Inferior parietal cortex (tissue), 1 donor: ENCODE measurements at regions not wholly inside any gene's neighbourhood (a gene's known extent, or its start where the extent isn't known, plus 50 kb on each side); places are given as distances from the start of the nearest gene placed in this dataset.

Source experiments
- DNase-seq: peaks from one replicate; pipeline ENCODE4 v3.0.0-alpha.2; 2016; ENCODE audit errors: extremely low spot score

DNA sequence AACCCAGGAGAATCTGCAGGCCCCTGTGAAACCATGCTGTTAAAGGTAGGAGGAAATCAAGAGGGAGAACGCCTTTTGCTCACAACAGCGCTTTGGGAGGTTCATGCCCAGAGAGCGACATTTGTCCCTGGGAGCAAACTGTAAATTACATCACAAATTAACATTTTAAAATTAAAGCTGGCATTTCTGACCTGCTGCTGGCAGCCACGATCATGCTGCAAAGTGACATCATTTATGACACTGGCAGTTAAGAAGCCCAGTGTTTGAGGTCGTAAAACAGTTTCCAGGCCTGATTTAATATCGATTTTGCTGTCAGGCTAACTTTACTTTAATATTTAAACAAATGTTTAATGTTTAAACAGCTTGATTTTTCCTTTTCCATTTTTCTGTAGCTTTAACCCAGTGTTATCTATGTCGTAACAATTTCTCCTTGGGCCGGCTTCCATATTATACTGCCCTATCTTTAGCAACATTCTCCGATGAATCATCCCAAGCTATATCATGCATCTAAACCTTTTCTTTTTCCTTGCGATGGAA lies 86.5 kb upstream of the NPVF start:
- no peak for DNase-seq

DNA sequence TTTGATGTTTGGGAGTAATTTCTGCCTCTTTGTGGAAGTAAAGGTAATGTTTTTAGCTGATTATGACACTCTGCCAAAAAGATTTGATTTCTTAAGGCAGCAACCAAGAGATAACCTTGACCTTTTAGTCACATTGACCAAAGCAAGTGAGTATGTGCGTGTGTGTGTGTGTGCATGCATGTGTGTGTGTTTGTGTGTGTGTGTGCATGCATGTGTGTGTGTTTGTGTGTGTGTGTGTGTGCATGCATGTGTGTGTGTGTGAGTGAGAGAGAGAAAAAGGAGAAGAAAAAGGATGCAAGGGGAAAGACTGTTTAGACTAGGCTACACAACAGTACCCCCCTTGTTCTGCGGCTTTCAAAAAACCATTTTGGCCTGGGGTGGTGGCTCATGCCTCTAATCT lies 88.1 kb upstream of the NPVF start:
- DNase-seq = no peak

DNA sequence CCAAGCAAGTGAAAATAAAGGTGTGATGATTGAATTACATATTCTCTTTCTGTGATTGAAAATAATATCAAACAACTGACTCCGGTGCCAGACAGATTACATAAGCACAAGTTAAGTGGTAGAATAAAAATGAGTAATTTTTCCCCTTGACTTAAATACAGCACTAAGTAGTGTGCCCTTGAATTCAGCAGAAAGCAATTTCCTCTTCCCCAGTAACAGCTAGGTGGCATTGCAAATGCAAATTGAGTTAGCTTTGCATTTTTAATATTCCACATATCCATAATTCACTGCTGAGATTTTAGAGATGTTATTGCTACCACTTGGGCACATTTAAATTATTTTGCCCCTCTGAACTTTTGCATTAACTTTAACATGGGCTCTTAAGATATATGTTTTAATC lies 89.8 kb upstream of the NPVF start:
- DNase-seq = no peak

DNA sequence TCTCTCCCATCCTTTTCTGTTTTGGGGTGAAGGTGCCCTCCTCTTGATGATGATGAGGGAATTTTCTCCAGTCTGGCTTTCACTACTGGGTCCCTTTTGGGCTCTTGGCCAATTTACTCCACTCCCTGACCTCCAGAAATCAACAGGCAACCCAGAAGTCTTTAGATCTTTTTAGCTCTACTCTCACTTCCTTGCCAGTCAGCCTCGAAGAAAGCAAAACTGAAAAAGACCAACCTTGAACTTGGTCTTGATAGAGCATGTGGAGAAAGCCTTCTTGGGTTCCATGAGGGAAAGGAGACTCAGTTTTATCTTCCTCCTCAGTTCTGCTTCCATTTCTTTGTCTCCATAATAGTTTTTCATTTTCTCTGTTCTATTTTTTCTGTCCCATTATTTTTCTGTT lies 91.4 kb upstream of the NPVF start:
- no peak for DNase-seq

GRCh38 chr7:25320791-25321190 lies 92.5 kb upstream of the NPVF start:
- DNase-seq = no peak

GRCh38 chr7:25321424-25321823 lies 93.1 kb upstream of the NPVF start:
- no peak for DNase-seq

- DNase-seq = no peak
Measured at GRCh38 chr7:25322473-25322872, 94.2 kb upstream of the NPVF start.

DNA sequence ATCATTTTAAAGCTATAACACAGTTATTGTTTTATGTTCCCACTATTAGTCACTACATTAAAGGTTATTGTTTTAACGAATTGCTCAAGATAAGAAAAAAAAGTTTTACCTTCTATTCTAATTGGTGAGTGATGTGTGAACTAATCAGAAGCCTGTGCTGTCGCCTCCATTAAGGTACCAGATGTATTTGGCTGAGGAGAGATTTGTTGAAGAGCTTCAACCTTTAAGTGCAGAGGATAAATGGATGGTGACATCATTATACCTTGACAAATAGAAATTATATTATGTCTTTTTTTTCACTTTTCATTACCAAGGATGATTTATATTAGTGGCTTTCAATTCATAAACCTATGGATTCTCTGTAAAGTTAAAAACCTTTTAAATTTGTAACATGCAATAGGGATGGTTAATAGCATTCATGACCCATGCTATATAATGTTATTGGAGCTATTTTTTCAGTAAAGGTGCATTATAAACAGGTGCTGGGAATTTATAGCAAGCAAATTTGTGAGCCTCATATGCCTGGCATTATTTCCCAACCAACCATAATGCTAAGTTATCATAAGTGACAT lies 97.0 kb upstream of the NPVF start:
- DNase-seq = no peak

DNA sequence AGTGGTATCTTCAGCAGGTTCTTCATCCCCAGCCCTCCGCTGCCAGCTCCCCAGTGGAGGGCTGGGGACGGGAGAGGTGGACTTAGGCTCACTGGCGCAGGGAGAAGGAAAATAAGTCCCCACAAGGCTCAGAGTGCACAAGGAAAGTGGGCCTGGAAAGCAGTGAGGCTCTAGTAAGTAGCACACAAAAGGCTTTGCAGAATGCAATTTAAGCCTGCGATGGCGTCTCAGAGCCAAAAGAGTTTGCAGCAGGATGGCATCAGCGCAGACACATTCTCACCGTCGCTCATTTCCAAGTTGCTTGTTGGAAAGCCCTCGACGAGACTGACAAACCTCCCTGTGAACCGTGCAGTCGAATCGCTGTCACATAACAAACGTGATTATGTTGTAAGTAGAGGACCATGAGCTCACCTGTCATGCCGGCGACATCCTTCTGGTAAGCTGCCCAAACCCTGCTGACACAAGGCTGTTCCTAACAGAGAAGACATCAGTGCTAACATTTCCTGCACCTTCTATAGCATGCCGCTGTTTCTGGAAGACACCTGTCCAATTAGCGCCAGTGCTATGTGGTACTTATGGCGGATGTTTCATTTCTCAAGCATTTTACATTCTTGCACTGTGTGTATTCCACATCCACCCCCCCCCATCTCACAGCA lies 98.3 kb upstream of the NPVF start:
- no peak for DNase-seq

DNA sequence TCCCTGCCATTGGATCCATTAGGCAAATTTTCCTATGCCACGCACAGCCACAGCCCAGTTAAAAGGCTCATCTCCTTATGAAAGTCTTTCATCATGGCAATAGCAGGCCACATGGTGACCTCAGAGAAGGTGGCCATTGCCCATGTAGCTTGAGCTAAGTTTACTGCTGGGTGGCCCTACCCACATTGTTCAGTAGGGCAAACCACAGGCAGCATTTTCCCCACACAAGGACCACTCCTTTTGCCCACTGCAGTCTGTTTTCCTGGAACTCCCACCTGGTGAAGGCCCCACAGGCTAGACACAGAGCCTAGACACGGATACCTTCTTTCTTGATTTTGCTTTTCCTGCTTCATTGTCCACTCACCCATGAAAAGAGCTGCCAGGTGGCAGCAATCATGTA lies 101.5 kb upstream of the NPVF start:
- DNase-seq = no peak

GRCh38 chr7:25333296-25333928 lies 105.1 kb upstream of the NPVF start:
- no peak for DNase-seq

DNA sequence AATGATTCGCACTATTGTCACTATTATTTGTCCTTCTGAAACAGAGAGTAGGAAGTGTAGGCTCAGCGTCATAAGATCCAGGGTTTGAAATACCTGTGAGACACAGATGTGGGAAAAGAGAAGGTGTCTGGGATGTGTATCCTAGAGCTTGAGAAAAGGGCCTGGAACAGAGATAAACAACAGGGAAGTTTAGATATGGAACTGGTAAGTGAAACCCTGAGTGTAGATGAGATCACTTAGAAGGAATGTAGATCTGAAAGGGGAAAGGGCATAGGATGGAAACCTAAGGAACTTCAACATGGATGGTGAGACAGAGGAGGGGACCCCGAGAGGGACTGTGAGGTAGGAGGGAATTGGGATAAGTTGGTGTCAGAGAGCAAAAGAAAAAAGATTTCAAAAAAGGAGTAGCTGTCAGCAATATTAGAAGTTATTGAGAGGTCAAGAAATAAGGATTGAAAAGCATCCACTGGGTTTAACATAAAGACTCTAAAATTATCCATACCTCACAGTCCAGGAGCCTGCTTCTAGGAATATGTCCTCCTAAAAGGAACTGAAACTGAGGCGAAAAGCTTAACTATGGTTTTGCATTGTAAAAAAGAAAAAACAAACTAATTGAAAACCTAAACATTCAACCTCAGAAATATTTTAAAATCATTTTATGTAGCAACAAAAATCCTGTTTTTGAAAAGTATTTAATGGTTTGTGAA lies 119.2 kb upstream of the NPVF start:
- no peak for DNase-seq

GRCh38 chr7:25348104-25348503 lies 119.8 kb upstream of the NPVF start:
- no peak for DNase-seq

- no peak for DNase-seq
Measured at GRCh38 chr7:25349283-25350017, 121.2 kb upstream of the NPVF start.

- no peak for DNase-seq
Measured at GRCh38 chr7:25350041-25350440, 121.8 kb upstream of the NPVF start.

- DNase-seq = no peak
Measured at GRCh38 chr7:25351761-25352160, 123.5 kb upstream of the NPVF start.

GRCh38 chr7:25353196-25353595 lies 124.9 kb upstream of the NPVF start:
- no peak for DNase-seq

DNA sequence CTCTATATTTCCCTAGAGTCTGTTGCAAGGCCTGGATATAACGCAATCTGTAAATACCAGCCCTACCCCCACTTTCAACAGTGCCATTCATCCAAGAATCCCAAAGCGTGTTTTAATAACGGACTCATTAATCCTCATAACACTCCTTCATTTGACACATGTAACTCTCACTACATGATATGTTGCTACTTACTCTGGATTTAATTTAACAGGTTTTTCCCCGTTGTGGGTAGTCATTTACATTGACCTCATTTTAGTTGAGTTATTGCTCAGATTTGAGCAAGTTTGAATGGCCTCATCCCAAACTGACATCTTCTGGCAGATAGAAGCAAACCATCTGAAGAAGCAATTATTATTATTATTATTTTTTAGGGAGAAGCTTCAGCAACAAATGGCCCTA lies 125.4 kb upstream of the NPVF start:
- DNase-seq = no peak

GRCh38 chr7:25356534-25357151 lies 128.4 kb upstream of the NPVF start:
- no peak for DNase-seq

DNA sequence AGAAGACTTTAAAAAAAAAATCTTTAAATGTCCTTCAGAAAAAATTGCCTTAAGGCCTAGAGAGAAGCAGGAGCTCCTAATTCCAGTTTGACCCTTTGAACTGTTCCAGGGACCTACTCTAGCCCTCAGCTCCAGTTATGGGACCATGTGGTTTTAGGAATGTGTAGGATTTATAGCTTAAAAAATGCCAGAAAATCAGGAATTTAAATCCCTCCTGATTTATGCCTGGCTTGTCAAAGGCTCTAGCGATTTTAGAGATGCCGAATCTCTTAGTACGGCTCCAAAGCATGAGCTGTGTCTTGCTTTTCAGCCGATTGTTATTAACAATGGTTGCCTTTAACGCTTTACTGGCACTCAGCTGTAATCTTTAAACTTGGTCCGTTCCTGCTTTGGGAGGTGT lies 130.6 kb upstream of the NPVF start:
- no peak for DNase-seq

DNA sequence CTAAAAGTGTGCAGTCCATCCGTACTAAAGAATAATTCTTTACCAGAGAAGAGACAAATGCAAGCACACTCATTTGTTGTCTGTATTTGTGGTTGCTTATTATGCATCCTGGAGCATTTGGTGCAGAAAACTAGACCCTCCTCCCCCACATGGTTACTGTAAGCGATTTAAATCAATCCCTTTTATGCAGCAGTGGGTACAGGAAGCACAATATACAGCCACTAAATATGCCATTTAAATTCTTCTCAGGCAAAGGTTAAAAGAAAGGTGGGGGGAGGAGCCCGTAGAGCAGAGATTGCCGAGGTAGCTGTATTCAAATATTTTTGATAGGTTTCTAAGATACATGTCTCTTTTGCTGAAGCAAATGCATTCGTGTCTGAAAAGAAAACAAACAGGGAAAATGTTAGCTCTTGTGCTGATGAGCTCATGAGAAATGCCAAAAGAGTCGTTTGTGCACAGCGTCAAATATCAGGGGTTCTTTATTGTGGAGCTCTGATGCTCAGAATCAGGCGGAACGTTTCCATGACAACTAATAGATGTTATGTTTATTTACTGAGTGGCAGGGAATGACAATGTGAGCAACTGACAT lies 131.3 kb upstream of the NPVF start:
- DNase-seq = peak; percentile 76
